Neural cell (in vitro differentiated cells): ENCODE measurements at regions not wholly inside any gene's neighbourhood (a gene's known extent, or its start where the extent isn't known, plus 50 kb on each side); places are given as distances from the start of the nearest gene placed in this dataset.

Experiments used
- H2AFZ ChIP-seq: fragments of 200-600, 300-800 bp; sonication (generic), shearing (Covaris generic); 2 replicates; pipeline ENCODE4 v1.6.0; 2014; ENCODE audit warnings: low read depth, mild to moderate bottlenecking, antibody characterized with exemption, low read length, moderate library complexity
- H3F3A ChIP-seq: fragments of 200-600 bp; shearing (Covaris generic); 2 replicates; pipeline ENCODE4 v1.6.1; 2016; ENCODE audit warnings: mild to moderate bottlenecking, moderate library complexity, mixed read lengths, antibody characterized with exemption, low read length; ENCODE audit not compliant: insufficient read depth, poor library complexity, severe bottlenecking
- H3K27ac ChIP-seq: fragments of 200-600, 300-800 bp; sonication (generic), shearing (Covaris generic); 2 replicates; pipeline ENCODE4 v1.5.1; 2014; ENCODE audit warnings: mild to moderate bottlenecking, low read length, moderate library complexity
- H3K27me3 ChIP-seq: fragments of 300-800, 200-600 bp; sonication (generic), shearing (Covaris generic); 2 replicates; pipeline ENCODE4 v1.6.0; 2014; ENCODE audit warnings: mild to moderate bottlenecking, low read depth, low read length, moderate library complexity; ENCODE audit not compliant: insufficient read depth
- H3K36me3 ChIP-seq: fragments of 300-800, 200-600 bp; sonication (generic), shearing (Covaris generic); 2 replicates; pipeline ENCODE4 v1.5.1; 2014; ENCODE audit warnings: mild to moderate bottlenecking, antibody characterized with exemption, low read length, moderate library complexity; ENCODE audit not compliant: insufficient read depth
- H3K4me2 ChIP-seq: fragments of 300-800, 200-600 bp; sonication (generic), shearing (Covaris generic); 2 replicates; pipeline ENCODE4 v1.6.0; 2014; ENCODE audit warnings: mild to moderate bottlenecking, low read length
- H3K4me3 ChIP-seq: fragments of 300-800, 200-600 bp; sonication (generic), shearing (Covaris generic); 2 replicates; pipeline ENCODE4 v1.5.1; 2014; ENCODE audit warnings: mild to moderate bottlenecking, low read length, moderate library complexity
- H3K79me2 ChIP-seq: fragments of 200-600 bp; shearing (Covaris generic); replicated peaks from 2 replicates; pipeline ENCODE4 v1.6.0; 2014; ENCODE audit warnings: mild to moderate bottlenecking, low read length, moderate library complexity; ENCODE audit not compliant: insufficient read depth
- H3K9ac ChIP-seq: fragments of 300-800, 200-600 bp; sonication (generic), shearing (Covaris generic); 2 replicates; pipeline ENCODE4 v1.6.1; 2016; ENCODE audit warnings: mild to moderate bottlenecking, low read length, mixed read lengths
- H3K9me2 ChIP-seq: fragments of 200-600 bp; shearing (Covaris generic); 2 replicates; pipeline ENCODE4 v1.6.1; 2016; ENCODE audit warnings: mild to moderate bottlenecking, low read length, mixed read lengths; ENCODE audit not compliant: insufficient read depth
- H3K9me3 ChIP-seq: fragments of 200-600, 300-800 bp; sonication (generic), shearing (Covaris generic); 2 replicates; pipeline ENCODE4 v1.6.1; 2016; ENCODE audit warnings: mild to moderate bottlenecking, mixed run types, low read length, moderate library complexity, mixed read lengths
- H4K20me1 ChIP-seq: fragments of 200-600 bp; shearing (Covaris generic); 2 replicates; pipeline ENCODE4 v1.6.1; 2016; ENCODE audit warnings: mild to moderate bottlenecking, mixed run types; ENCODE audit not compliant: insufficient read depth
- CTCF ChIP-seq: fragments of 450-650 bp; IDR thresholded peaks from 2 replicates; pipeline ENCODE4 v1.5.1; 2014; ENCODE audit warnings: antibody characterized with exemption, mild to moderate bottlenecking, moderate library complexity; ENCODE audit not compliant: poor library complexity, severe bottlenecking
- EP300 ChIP-seq: fragments of 450-650 bp; conservative IDR thresholded peaks from 2 replicates; pipeline ENCODE4 v1.6.1; 2014; ENCODE audit warnings: antibody characterized with exemption, mild to moderate bottlenecking, moderate library complexity; ENCODE audit not compliant: poor library complexity, severe bottlenecking
- EZH2 ChIP-seq: fragments of 200-600, 300-800 bp; shearing (Covaris generic), sonication (generic); IDR thresholded peaks from 2 replicates; pipeline ENCODE4 v1.6.1; 2014; ENCODE audit warnings: antibody characterized with exemption, low read length, borderline replicate concordance, mild to moderate bottlenecking; ENCODE audit not compliant: insufficient read depth, poor library complexity, severe bottlenecking
- MXI1 ChIP-seq: fragments of 450-650 bp; conservative IDR thresholded peaks from 2 replicates; pipeline ENCODE4 v1.6.1; 2014; ENCODE audit warnings: antibody characterized with exemption, mild to moderate bottlenecking; ENCODE audit not compliant: poor library complexity, severe bottlenecking
- POLR2AphosphoS5 ChIP-seq: IDR thresholded peaks from 2 replicates; pipeline ENCODE4 v1.6.1; 2012
- RAD21 ChIP-seq: fragments of 450-650 bp; conservative IDR thresholded peaks from 2 replicates; pipeline ENCODE4 v1.6.1; 2014; ENCODE audit warnings: antibody characterized with exemption, mild to moderate bottlenecking, moderate library complexity
- REST ChIP-seq: IDR thresholded peaks from 2 replicates; pipeline ENCODE4 v1.6.1; 2012; ENCODE audit warnings: borderline replicate concordance
- SMC3 ChIP-seq: fragments of 450-650 bp; conservative IDR thresholded peaks from 2 replicates; pipeline ENCODE4 v1.6.1; 2014; ENCODE audit warnings: antibody characterized with exemption, mild to moderate bottlenecking, moderate library complexity; ENCODE audit not compliant: poor library complexity
- TAF1 ChIP-seq: IDR thresholded peaks from 2 replicates; pipeline ENCODE4 v1.6.1; 2012; ENCODE audit warnings: low read depth

GRCh38 chr6:113104541-113104940, 752.6 kb upstream of the MARCKS start:
- Histone ChIP-seq H3K9ac (no peak overlapping the region), H3K4me2 (no peak overlapping the region)

DNA sequence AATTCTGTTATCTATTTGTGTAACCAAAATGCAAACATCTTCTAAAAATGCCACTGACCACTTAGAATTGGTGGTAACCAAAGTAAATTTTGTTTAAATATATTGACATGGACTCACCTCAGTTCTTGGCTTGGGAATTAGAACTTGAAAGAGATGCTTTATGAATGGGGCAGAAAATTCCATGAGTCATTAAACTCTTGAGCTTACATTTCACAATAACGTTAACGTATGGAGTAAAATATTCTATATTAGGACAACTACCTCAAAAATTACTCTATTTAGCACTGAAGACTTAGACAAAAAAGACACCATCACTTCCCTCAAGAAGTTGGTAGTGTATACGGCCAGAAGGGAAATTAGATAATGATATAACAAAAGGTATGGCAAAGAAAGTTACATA, 752.2 kb upstream of the MARCKS start:
- Histone ChIP-seq H3K27ac (no peak overlapping the region), H3F3A (no peaks in the 10 kb centered on the region), H3K9me3 (no peaks in the 10 kb centered on the region), H3K27me3 (no peaks in the 10 kb centered on the region), H3K9ac (no peak overlapping the region), H3K79me2 (no peaks in the 10 kb centered on the region), H3K9me2 (no peaks in the 10 kb centered on the region), H3K36me3 (no peaks in the 10 kb centered on the region), H4K20me1 (no peaks in the 10 kb centered on the region), H3K4me2 (no peak overlapping the region), H2AFZ (no peak overlapping the region), H3K4me3 (no peak overlapping the region)
- TF ChIP-seq POLR2AphosphoS5 (no peak), CTCF (no peak), TAF1 (no peak), SMC3 (no peak), EP300 (no peak), MXI1 (no peak), RAD21 (no peak), EZH2 (no peak)

More at GRCh38 chr6:113104541-113104940, 752.6 kb upstream of the MARCKS start:
- Histone ChIP-seq H3K4me3 (no peak overlapping the region), H3K9me2 (no peaks in the 10 kb centered on the region), H3K79me2 (no peaks in the 10 kb centered on the region), H3K27me3 (no peaks in the 10 kb centered on the region), H3K36me3 (no peaks in the 10 kb centered on the region), H2AFZ (no peak overlapping the region), H3F3A (no peaks in the 10 kb centered on the region), H3K9me3 (no peaks in the 10 kb centered on the region), H3K27ac (no peak overlapping the region), H4K20me1 (no peaks in the 10 kb centered on the region)
- no peak for TF ChIP-seq RAD21
- TF ChIP-seq SMC3: no peak
- no peak for TF ChIP-seq TAF1
- TF ChIP-seq EP300: no peak
- no peak for TF ChIP-seq POLR2AphosphoS5
- no peak for TF ChIP-seq MXI1
- no peak for TF ChIP-seq CTCF
- no peak for TF ChIP-seq REST
- TF ChIP-seq EZH2: no peak
